Erythroblast (primary cell): ENCODE measurements at regions not wholly inside any gene's neighbourhood (a gene's known extent, or its start where the extent isn't known, plus 50 kb on each side); places are given as distances from the start of the nearest gene placed in this dataset.

ENCODE experiments used
- GATA1 ChIP-seq: IDR thresholded peaks from 2 replicates; pipeline ENCODE4 v1.6.1; 2011; ENCODE audit warnings: low read depth, mild to moderate bottlenecking, control low read depth, low read length, moderate library complexity
- POLR2A ChIP-seq: IDR thresholded peaks from 2 replicates; pipeline ENCODE4 v1.6.1; 2011; ENCODE audit warnings: mild to moderate bottlenecking, low read length

- TF ChIP-seq POLR2A (no peak), GATA1 (no peak)
Measured at GRCh38 chr10:11687779-11688447, 54.3 kb upstream of the ECHDC3 start.
